NOMO-1 treated with dmso at 0.1 percent for 144 hours (cell line): ENCODE measurements at regions not wholly inside any gene's neighbourhood (a gene's known extent, or its start where the extent isn't known, plus 50 kb on each side); places are given as distances from the start of the nearest gene placed in this dataset.

ENCODE experiments used
- DNase-seq: peaks from one replicate; lab custom pipeline; 2025; ENCODE audit not compliant: unreplicated experiment; lab: John Stamatoyannopoulos, UW

GRCh38 chr1:84759756-84760155, 69.5 kb upstream of the SSX2IP start:
- no peak for DNase-seq

GRCh38 chr1:84758968-84759491, 68.8 kb upstream of the SSX2IP start:
- no peak for DNase-seq

GRCh38 chr1:84758476-84758875, 68.2 kb upstream of the SSX2IP start:
- DNase-seq = no peak

- no peak for DNase-seq
Measured at GRCh38 chr1:84757301-84757700, 67.0 kb upstream of the SSX2IP start.

- no peak for DNase-seq
Measured at GRCh38 chr1:84756455-84757082, 66.3 kb upstream of the SSX2IP start.

GRCh38 chr1:84756001-84756400, 65.7 kb upstream of the SSX2IP start:
- no peak for DNase-seq

GRCh38 chr1:84755216-84755615, 65.0 kb upstream of the SSX2IP start:
- DNase-seq = no peak

- DNase-seq = no peak
Measured at GRCh38 chr1:84754386-84754703, 64.1 kb upstream of the SSX2IP start.

GRCh38 chr1:84753516-84754385, 63.5 kb upstream of the SSX2IP start:
- peak; percentile 48 for DNase-seq

- no peak for DNase-seq
Measured at GRCh38 chr1:84750110-84750730, 60.0 kb upstream of the SSX2IP start.

- DNase-seq = no peak
Measured at GRCh38 chr1:84749427-84749826, 59.2 kb upstream of the SSX2IP start.

- no peak for DNase-seq
Measured at GRCh38 chr1:84748364-84748763, 58.1 kb upstream of the SSX2IP start.

GRCh38 chr1:84745857-84746256, 55.6 kb upstream of the SSX2IP start:
- no peak for DNase-seq

- DNase-seq = no peak
Measured at GRCh38 chr1:84743896-84744295, 53.6 kb upstream of the SSX2IP start.

GRCh38 chr1:84742653-84743052, 52.4 kb upstream of the SSX2IP start:
- no peak for DNase-seq

- no peak for DNase-seq
Measured at GRCh38 chr1:84740050-84740714, 49.9 kb upstream of the SSX2IP start.
